GM12875 (cell line): ENCODE measurements at regions not wholly inside any gene's neighbourhood (a gene's known extent, or its start where the extent isn't known, plus 50 kb on each side); places are given as distances from the start of the nearest gene placed in this dataset.

Experiments
- H3K4me3 ChIP-seq: one replicate; pipeline ENCODE4 v1.5.1; 2011; ENCODE audit warnings: low read depth, low read length, control low read depth
- TF ChIP-seq, protein P1 (sequence below): IDR thresholded peaks from 2 replicates; pipeline ENCODE4 v1.5.1; 2011; ENCODE audit warnings: low read depth, mild to moderate bottlenecking, control low read depth, inconsistent platforms, low read length, moderate library complexity, borderline replicate concordance; ENCODE audit not compliant: insufficient read depth

GRCh38 chr16:35639233-35640205 lies 2180.1 kb downstream of the TP53TG3F start:
- H3K4me3 ChIP-seq = no peak overlapping the region
- TF ChIP-seq, protein P1, sequence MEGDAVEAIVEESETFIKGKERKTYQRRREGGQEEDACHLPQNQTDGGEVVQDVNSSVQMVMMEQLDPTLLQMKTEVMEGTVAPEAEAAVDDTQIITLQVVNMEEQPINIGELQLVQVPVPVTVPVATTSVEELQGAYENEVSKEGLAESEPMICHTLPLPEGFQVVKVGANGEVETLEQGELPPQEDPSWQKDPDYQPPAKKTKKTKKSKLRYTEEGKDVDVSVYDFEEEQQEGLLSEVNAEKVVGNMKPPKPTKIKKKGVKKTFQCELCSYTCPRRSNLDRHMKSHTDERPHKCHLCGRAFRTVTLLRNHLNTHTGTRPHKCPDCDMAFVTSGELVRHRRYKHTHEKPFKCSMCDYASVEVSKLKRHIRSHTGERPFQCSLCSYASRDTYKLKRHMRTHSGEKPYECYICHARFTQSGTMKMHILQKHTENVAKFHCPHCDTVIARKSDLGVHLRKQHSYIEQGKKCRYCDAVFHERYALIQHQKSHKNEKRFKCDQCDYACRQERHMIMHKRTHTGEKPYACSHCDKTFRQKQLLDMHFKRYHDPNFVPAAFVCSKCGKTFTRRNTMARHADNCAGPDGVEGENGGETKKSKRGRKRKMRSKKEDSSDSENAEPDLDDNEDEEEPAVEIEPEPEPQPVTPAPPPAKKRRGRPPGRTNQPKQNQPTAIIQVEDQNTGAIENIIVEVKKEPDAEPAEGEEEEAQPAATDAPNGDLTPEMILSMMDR = no peak

DNA sequence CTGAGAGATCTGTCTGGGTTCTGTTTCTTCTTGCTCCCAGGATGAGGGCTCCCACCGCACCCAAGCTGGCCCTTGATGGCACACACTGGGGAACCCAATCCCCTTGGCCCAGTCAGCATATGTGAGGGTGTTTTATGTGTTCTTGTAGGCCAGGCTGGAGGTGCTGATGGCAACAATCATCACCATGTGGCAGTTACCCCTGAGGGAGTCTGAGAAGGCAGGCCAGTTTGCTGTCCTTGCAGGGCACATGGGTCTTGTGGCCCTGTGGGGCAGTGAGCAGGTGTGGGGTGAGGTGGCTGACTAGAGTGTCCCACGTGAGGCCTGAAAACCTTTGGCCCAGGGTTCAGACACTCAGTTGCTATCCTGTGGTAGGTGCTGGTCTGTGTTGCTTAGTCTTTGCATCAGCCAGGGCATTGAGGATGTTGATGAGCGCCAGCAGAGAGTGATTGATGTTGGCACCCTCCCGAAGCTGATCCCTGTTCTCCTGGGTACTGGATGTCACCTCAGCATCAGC lies 2183.0 kb downstream of the TP53TG3F start:
- H3K4me3 ChIP-seq = no peak overlapping the region
- TF ChIP-seq, protein P1 = no peak

- TF ChIP-seq, protein P1 = no peak
- H3K4me3 ChIP-seq = no peak overlapping the region
Observed at GRCh38 chr16:35651841-35652240, 2192.4 kb downstream of the TP53TG3F start.

DNA sequence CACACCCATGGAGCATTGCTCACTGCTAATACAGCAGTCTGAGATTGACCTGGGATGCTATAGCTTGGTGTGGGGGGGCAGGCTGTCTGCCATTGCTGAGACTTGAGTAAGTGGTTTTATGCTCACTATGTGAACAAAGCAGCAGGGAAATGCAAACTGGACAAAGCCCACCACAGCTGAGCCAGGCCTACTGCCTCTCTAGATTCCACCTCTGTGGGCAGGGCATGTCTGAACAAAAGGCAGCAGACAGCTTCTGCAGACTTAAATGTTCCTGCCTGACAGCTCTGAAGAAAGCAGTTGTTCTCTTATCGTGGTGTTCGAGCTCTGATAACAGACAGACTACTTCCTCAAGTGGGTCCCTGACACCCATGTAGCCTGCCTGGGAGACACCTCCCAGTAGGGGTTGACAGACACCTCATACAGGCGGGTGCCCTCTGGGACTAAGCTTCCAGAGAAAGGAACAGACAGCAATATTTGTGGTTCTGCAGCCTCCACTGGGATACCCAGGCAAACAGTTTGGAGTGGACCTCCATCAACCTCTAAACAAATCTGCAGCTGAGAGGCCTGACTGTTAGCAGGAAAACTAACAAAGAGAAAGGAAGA lies 2204.8 kb downstream of the TP53TG3F start:
- no peak overlapping the region for H3K4me3 ChIP-seq
- TF ChIP-seq, protein P1 = no peak

DNA sequence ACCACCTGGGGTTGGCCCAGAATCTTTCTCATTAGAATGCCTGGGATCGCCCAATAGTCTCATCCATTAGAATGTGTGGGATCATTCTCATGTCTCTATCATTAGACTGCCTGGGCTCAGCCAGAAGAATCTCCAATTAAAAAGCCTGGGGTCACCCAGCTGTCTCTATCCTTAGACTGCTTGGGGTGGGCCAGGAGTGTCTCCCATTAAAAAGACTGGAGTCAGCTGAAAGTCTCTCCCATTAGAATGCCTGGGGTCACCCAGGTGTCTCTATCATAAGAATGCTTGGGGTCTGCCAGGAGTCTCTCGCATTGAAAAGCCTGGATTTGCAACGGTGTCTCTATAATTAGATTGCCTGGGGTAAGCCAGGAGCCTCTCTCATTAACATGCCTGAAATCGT lies 2225.7 kb downstream of the TP53TG3F start:
- H3K4me3 ChIP-seq = no peak overlapping the region
- TF ChIP-seq, protein P1 = no peak

GRCh38 chr16:35686595-35686994 lies 2227.2 kb downstream of the TP53TG3F start:
- TF ChIP-seq, protein P1 = no peak
- no peak overlapping the region for H3K4me3 ChIP-seq
